Fibroblast of lung (primary cell): ENCODE measurements at regions not wholly inside any gene's neighbourhood (a gene's known extent, or its start where the extent isn't known, plus 50 kb on each side); places are given as distances from the start of the nearest gene placed in this dataset.

Experiments used
- DNase-seq, 2 donors: peaks; one replicate each; pipeline versions ENCODE4 v3.0.0 to v3.0.0-alpha.2; 2010; ENCODE audit warnings: low read depth in 2 of 2
- H2AFZ ChIP-seq: 2 replicates; pipeline ENCODE4 v1.5.1; 2012; ENCODE audit warnings: low read length, control low read depth, inconsistent platforms
- H3K27ac ChIP-seq: 2 replicates; pipeline ENCODE4 v1.5.1; 2011; ENCODE audit warnings: low read length, control low read depth; ENCODE audit not compliant: insufficient read depth
- H3K27me3 ChIP-seq: 2 replicates; pipeline ENCODE4 v1.5.1; 2011; ENCODE audit warnings: mild to moderate bottlenecking, low read length; ENCODE audit not compliant: control insufficient read depth, insufficient read depth
- H3K36me3 ChIP-seq: 2 replicates; pipeline ENCODE4 v1.5.1; 2011; ENCODE audit warnings: low read length; ENCODE audit not compliant: control insufficient read depth, insufficient read depth
- H3K4me1 ChIP-seq: 2 replicates; pipeline ENCODE4 v1.5.1; 2011; ENCODE audit warnings: low read length; ENCODE audit not compliant: control insufficient read depth, insufficient read depth; ENCODE audit errors: extremely low read depth
- H3K4me2 ChIP-seq: 2 replicates; pipeline ENCODE4 v1.5.1; 2011; ENCODE audit warnings: low read length, control low read depth; ENCODE audit not compliant: insufficient read depth; ENCODE audit errors: extremely low read depth
- H3K4me3 ChIP-seq, 4 experiments: fragments of 200-600 bp in 1 of 4; sonication (generic) in 1 of 4; replicated peaks in 1 of 4; 2 replicates each; pipeline ENCODE4 v1.5.1; 2011 to 2016; ENCODE audit warnings: low read length in 4 of 4, low read depth in 3 of 4, mild to moderate bottlenecking in 3 of 4, control low read depth in 2 of 4, inconsistent platforms in 1 of 4, mixed read lengths in 1 of 4; ENCODE audit not compliant: insufficient read depth in 1 of 4; ENCODE audit errors: control extremely low read depth in 1 of 4
- H3K79me2 ChIP-seq: 2 replicates; pipeline ENCODE4 v1.5.1; 2012; ENCODE audit warnings: mild to moderate bottlenecking, low read length, inconsistent platforms; ENCODE audit not compliant: control insufficient read depth, insufficient read depth
- H3K9ac ChIP-seq: 2 replicates; pipeline ENCODE4 v1.5.1; 2011; ENCODE audit warnings: mild to moderate bottlenecking, low read length, control low read depth; ENCODE audit not compliant: insufficient read depth
- H3K9me3 ChIP-seq: 2 replicates; pipeline ENCODE4 v1.5.1; 2012; ENCODE audit warnings: low read depth, low read length; ENCODE audit not compliant: control insufficient read depth, insufficient read depth
- H4K20me1 ChIP-seq: 2 replicates; pipeline ENCODE4 v1.5.1; 2011; ENCODE audit warnings: low read length; ENCODE audit not compliant: control insufficient read depth, insufficient read depth; ENCODE audit errors: extremely low read depth
- CTCF ChIP-seq, 2 donors: IDR thresholded peaks in 1 of 2; conservative IDR thresholded peaks in 1 of 2; 1 replicate in 1 of 2; 2 replicates in 1 of 2; pipeline ENCODE4 v1.5.1; 2011 to 2012; ENCODE audit warnings: low read length in 2 of 2, control low read depth in 1 of 2, inconsistent platforms in 1 of 2, low read depth in 1 of 2, mild to moderate bottlenecking in 1 of 2
- EZH2 ChIP-seq: IDR thresholded peaks from 2 replicates; pipeline ENCODE4 v1.5.1; 2012; ENCODE audit warnings: low read length, control low read depth, mild to moderate bottlenecking; ENCODE audit errors: missing control alignments

- H3K27me3 ChIP-seq = no peaks in the 10 kb centered on the region
- no peaks in the 10 kb centered on the region for H3K36me3 ChIP-seq
- H3K9me3 ChIP-seq = no peaks in the 10 kb centered on the region
- no peak overlapping the region for H3K9ac ChIP-seq
- no peak overlapping the region for H3K4me2 ChIP-seq
- TF ChIP-seq EZH2 (no peak), CTCF (conservative IDR thresholded peaks at IDR 0.05 in 1 of 2, IDR thresholded peaks at IDR 0.05 in 1 of 2; ENCODE audit: low read depth in 1 of 2, low read length in 2 of 2) (no peak)
- H3K27ac ChIP-seq = no peak overlapping the region
- no peak overlapping the region for H3K4me3 ChIP-seq
- no peaks in the 10 kb centered on the region for H3K4me1 ChIP-seq
- no peaks in the 10 kb centered on the region for H4K20me1 ChIP-seq
- no peaks in the 10 kb centered on the region for H3K79me2 ChIP-seq
- no peak for DNase-seq
- H2AFZ ChIP-seq = no peak overlapping the region
Measured at GRCh38 chr9:14498824-14499223, 184.9 kb upstream of the NFIB start.

- H3K4me2 ChIP-seq = no peak overlapping the region
- H3K27me3 ChIP-seq = no peaks in the 10 kb centered on the region
- H4K20me1 ChIP-seq = no peaks in the 10 kb centered on the region
- no peaks in the 10 kb centered on the region for H3K79me2 ChIP-seq
- H3K9me3 ChIP-seq = no peaks in the 10 kb centered on the region
- no peak overlapping the region for H3K27ac ChIP-seq
- TF ChIP-seq EZH2 (no peak), CTCF (conservative IDR thresholded peaks at IDR 0.05 in 1 of 2, IDR thresholded peaks at IDR 0.05 in 1 of 2; ENCODE audit: low read depth in 1 of 2, low read length in 2 of 2) (no peak)
- DNase-seq = no peak
- H3K36me3 ChIP-seq = no peaks in the 10 kb centered on the region
- no peaks in the 10 kb centered on the region for H3K4me1 ChIP-seq
- H3K4me3 ChIP-seq = no peak overlapping the region
- H3K9ac ChIP-seq = no peak overlapping the region
- H2AFZ ChIP-seq = no peak overlapping the region
Measured at GRCh38 chr9:14497476-14497875, 183.5 kb upstream of the NFIB start.

DNA sequence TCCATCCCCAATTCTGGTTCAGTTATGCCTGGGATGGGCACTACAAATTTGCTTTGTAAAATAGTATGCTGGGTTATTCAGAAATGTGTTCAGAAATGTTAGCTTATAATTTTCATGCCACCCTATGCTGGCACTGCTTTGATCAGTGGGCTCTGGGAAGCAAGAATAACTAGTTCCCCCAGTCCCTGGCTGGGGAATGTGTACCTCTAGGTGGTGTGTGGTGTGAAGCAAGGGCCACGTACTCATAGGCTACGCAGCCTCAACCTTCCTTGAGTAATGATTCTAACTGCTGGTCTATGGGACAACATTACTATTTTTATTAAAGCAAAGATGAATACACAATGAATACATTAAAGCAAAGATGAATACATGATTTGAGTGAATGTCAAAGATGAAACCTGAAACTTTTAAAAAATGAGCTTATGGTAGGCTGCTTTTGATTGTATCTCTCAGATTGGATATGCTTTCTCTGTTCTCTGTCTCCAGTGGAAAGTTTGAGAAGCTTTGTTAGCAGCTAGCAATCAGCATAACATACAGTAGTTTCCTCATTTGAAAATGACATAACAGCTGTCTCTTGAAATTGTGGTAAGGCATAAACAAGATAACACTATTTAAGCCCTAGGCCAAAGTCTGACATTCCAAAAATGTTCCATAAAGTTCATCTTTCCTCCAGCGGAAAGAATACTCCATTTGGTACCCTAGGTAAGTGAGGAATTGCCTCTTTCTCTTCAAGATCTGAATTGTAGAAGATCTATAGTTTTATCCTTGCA is 174.7 kb upstream of the NFIB start:
- TF ChIP-seq EZH2 (no peak), CTCF (conservative IDR thresholded peaks at IDR 0.05 in 1 of 2, IDR thresholded peaks at IDR 0.05 in 1 of 2; ENCODE audit: low read depth in 1 of 2, low read length in 2 of 2) (no peak)
- no peak overlapping the region for H3K4me3 ChIP-seq
- no peaks in the 10 kb centered on the region for H3K27me3 ChIP-seq
- H3K79me2 ChIP-seq = no peaks in the 10 kb centered on the region
- no peak overlapping the region for H3K27ac ChIP-seq
- no peaks in the 10 kb centered on the region for H3K9me3 ChIP-seq
- H3K4me2 ChIP-seq = no peak overlapping the region
- no peaks in the 10 kb centered on the region for H4K20me1 ChIP-seq
- H3K4me1 ChIP-seq = no peaks in the 10 kb centered on the region
- no peak for DNase-seq
- H3K36me3 ChIP-seq = no peaks in the 10 kb centered on the region
- no peak overlapping the region for H2AFZ ChIP-seq
- no peak overlapping the region for H3K9ac ChIP-seq
